GOT3 (cell line): ENCODE measurements at regions not wholly inside any gene's neighbourhood (a gene's known extent, or its start where the extent isn't known, plus 50 kb on each side); places are given as distances from the start of the nearest gene placed in this dataset.

ENCODE experiments used
- DNase-seq: peaks from one replicate; lab custom pipeline; 2025; ENCODE audit warnings: mixed read lengths; lab: John Stamatoyannopoulos, UW

DNA sequence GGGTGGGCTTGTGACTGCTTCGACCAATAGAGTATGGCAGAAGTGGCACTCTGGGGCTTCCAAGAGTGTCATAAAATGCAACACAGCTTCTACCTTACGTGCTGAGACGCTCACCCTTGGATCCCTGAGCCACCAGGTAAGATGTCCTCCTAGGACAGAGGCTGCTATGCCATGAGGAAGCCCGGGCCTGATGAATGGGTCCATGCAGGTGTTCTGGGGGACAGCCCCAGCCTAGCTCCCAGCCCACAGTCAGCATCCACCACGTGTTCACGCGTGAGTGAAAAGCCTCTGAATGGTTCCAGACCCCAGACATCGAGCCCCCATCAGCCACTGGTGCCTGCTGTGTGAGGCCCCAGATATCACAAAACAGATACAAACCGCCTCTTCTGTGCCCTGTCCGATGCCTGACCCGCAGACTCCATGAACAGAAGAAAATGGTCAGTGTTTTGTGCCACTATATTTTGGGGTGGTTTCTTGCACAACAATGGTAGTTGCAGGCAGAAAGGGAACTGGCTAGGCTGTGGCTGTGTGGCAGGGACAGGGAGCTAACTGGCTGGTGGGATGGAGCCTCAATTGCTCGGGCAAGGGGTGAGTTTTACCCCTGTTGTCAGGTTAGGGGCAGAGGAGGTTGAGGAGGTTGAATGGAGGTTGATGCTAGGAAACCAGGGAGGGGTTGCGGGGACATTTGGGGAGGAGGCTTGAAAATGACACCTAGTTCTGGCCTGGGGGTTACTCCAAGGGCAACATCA, 92.2 kb downstream of the LINGO1 start:
- no peak for DNase-seq

DNA sequence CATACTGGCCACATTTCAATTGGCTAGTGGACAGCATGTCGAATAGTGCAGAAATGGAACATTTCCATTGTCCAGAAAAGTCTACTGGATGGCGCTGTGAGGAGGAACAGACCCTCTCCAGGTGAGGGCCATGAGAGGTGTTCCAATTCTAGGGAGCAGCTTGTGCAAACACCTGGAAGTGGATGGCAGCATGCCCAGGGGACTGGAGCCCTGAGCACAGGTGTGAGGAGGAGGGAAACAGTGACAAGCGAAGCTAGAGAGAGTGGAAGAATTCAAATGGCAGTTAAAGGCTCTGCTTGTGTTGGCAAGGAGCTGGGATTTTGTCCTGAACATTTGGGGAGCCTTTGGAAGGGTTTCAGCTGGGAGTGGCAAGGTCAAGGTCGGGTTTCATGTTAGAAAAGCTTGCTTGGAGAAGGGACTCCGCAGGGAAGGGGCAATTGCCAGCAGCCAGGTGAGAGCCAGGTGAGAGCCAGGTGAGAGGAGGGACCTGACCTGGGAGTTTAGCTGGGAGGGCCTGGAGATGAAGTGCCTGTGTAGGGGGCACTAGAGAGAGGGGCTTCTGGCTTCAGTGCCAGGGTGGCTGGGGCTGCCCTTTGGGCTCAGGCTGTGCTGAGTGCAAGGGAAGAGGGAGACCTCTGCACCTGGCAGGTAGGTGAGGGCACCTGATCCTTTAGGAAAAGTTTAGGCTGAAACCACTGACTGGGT, 93.8 kb downstream of the LINGO1 start:
- DNase-seq: no peak

DNA sequence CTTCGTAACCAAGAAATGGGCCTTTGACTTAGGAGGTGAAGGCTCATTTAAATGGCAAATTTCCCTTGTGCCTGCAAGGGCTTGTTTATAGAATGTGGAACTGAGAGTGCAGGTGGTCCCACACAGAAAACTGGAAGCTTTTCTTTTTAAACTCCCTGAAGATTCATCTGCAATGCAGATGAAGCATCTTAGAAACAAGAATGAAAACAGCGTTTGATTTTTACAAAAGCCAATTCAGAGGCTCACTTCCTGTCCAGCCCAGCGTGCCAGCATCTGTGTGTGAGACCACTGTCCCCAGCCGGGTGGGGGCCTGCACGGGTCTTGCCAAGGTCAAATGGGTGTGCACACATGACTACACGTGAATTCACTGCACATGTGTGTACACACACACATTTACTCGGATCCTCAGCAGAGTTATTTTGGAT, 94.7 kb downstream of the LINGO1 start:
- no peak for DNase-seq

DNA sequence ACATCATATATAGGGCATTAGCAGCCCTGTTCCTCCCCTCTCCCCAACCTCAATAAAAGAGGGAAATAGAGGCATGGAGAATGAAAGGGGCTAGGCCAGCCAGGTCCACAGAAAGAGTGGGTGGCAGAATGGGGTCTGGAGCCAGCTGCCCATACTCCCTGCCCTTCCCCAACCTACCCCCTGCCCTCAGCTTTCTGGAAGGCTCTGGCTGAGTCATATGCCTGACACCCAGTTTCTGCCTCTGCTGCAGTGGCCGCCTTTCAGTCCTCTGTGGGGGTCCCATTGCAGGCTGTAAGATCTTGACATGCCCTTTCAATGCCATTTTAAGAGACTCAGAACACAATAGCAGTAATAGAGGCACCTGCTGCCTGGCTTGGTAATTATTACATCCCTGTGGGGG, 95.7 kb downstream of the LINGO1 start:
- DNase-seq: no peak

DNA sequence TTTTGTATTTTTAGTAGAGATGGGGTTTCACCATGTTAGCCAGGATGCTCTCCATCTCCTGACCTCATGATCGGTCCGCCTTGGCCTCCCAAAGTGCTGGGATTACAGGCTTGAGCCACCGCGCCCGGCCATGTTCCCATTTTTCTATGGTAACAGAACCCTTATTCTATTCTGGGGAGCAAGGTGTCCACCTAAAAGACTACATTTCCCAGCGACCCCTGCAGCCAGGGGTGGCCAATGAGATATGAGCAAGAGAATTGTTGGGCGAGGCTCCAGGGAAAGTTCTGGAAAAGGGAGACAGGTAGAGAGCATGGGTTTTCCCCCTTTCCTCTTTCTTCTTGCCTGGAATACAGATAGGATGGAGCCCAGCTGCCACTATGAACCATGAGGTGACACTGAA, 96.9 kb downstream of the LINGO1 start:
- DNase-seq: no peak
